Activated naive CD8-positive, alpha-beta T cell treated with anti-CD3 and anti-CD28 coated beads, Interleukin-2, amount 10 ng/mL, durations not matched to agents 7 days and 5 days (primary cell): ENCODE measurements at regions not wholly inside any gene's neighbourhood (a gene's known extent, or its start where the extent isn't known, plus 50 kb on each side); places are given as distances from the start of the nearest gene placed in this dataset.

Source experiments
- ATAC-seq: fragments of 150-1000 bp; cut with Tn5 transposase; one replicate; pipeline ENCODE4 v1.10.0; 2021; ENCODE audit warnings: low read depth, moderate library complexity
- POLR2A ChIA-PET: fragments of 350-600 bp; sonication (Branson Sonifier 250); formaldehyde crosslinking; loops from one replicate; lab custom pipeline; 2021; ENCODE audit warnings: antibody characterized with exemption; lab: Charles Lee
- DNase-seq: peaks from one replicate; pipeline ENCODE4 v3.0.0; 2021
- H3K27ac Mint-ChIP-seq: one replicate; pipeline ENCODE4 v1.8.0; 2022; ENCODE audit warnings: mild to moderate bottlenecking, mixed read lengths
- H3K27me3 Mint-ChIP-seq: one replicate; pipeline ENCODE4 v1.8.0; 2022; ENCODE audit warnings: mild to moderate bottlenecking, moderate library complexity, mixed read lengths
- H3K36me3 Mint-ChIP-seq: one replicate; pipeline ENCODE4 v1.8.0; 2021; ENCODE audit warnings: mild to moderate bottlenecking, mixed read lengths
- H3K4me1 Mint-ChIP-seq: one replicate; pipeline ENCODE4 v1.8.0; 2021; ENCODE audit warnings: mixed read lengths
- H3K4me3 Mint-ChIP-seq: one replicate; pipeline ENCODE4 v1.8.0; 2022; ENCODE audit warnings: mild to moderate bottlenecking, moderate library complexity, mixed read lengths
- H3K9me3 Mint-ChIP-seq: one replicate; pipeline ENCODE4 v1.8.0; 2021; ENCODE audit warnings: mixed read lengths

DNA sequence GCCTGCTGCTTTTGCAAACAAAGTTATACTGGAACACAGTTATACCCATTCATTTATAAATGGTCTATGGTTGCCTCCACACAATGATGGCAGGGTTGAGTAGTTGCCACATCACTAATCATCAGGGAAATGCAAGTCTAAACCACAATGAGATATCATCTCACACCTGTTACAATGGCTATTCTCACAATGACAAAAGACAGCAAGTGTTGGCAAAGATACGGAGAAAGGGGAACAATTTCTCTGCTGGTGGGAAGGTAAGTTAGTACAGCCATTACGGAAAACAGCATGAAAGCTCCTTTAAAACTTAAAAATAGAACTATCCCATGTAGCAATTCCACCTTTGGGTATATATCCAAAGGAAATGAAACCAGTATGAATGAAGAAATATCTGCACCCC is 261.4 kb downstream of the TJP1 start:
- H3K4me1 Mint-ChIP-seq: no peaks in the 10 kb centered on the region

DNA sequence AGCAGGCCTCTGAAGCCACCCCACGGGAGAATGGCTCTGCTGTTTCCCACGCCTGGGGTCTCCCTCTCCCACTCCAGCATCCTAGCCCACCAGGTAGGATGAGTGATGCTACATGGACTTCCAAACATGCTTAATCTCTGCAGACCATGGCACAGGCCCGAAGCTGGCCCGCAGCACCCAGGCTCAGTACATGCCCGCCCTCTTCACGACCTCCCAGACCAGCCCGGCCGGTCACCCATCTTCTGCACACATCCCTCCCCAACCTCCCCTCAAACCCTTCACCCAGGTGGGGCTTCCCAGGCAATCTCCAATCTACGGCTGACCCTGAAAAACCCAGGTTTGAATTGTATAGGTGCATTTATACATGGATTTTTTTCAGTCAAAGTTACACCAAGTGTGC is 264.0 kb downstream of the TJP1 start:
- no peaks in the 10 kb centered on the region for H3K36me3 Mint-ChIP-seq
- peaks cover 3% of the 10 kb centered on the region for H3K27me3 Mint-ChIP-seq
- H3K9me3 Mint-ChIP-seq: peaks cover 3% of the 10 kb centered on the region
- H3K27ac Mint-ChIP-seq: no peak overlapping the region
- ATAC-seq: no peak
- POLR2A ChIA-PET: no interaction called here
- H3K4me3 Mint-ChIP-seq: no peak overlapping the region
- DNase-seq: no peak
- H3K4me1 Mint-ChIP-seq: no peaks in the 10 kb centered on the region

More for the DNA sequence above, 261.4 kb downstream of the TJP1 start:
- Mint-ChIP-seq H3K27ac (no peak overlapping the region), H3K36me3 (no peaks in the 10 kb centered on the region), H3K4me3 (no peak overlapping the region), H3K27me3 (peaks cover 10% of the 10 kb centered on the region), H3K9me3 (peaks cover 3% of the 10 kb centered on the region)
- POLR2A ChIA-PET: no interaction called here
- ATAC-seq: no peak
- no peak for DNase-seq

- no peak for DNase-seq
- Mint-ChIP-seq H3K4me1 (no peaks in the 10 kb centered on the region), H3K27ac (no peak overlapping the region), H3K9me3 (peaks cover 3% of the 10 kb centered on the region), H3K36me3 (no peaks in the 10 kb centered on the region), H3K27me3 (no peaks in the 10 kb centered on the region), H3K4me3 (no peak overlapping the region)
- POLR2A ChIA-PET: no interaction called here
- ATAC-seq: no peak
Observed at GRCh38 chr15:29557171-29557570, 265.1 kb downstream of the TJP1 start.

GRCh38 chr15:29556380-29556779 is 265.9 kb downstream of the TJP1 start:
- Mint-ChIP-seq H3K27ac (no peak overlapping the region), H3K9me3 (peaks cover 3% of the 10 kb centered on the region), H3K4me1 (no peaks in the 10 kb centered on the region), H3K36me3 (no peaks in the 10 kb centered on the region), H3K4me3 (no peak overlapping the region), H3K27me3 (no peaks in the 10 kb centered on the region)
- POLR2A ChIA-PET: no interaction called here
- DNase-seq (no peak), ATAC-seq (no peak)

DNA sequence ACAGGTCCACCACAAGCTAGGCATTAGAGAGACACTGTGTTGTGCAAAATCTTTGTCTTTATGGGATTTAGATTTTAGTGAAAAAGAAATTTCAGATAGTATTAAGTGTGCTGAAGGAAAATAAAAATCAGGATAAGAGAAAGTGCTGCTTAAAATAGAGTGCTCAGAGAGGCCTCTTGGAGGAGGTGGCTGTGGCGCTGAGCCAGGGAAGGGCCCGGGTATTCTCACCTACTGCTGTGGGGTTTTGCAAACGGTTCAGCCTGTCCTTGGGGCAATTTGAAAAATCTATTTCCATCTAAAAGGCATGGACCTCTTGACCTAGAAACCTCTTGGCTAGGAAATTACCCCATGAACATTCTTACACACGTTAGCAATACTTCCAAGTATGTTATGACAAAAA is 267.7 kb downstream of the TJP1 start:
- DNase-seq (no peak), ATAC-seq (no peak)
- Mint-ChIP-seq H3K4me3 (no peak overlapping the region), H3K27ac (no peak overlapping the region), H3K36me3 (no peaks in the 10 kb centered on the region), H3K4me1 (no peaks in the 10 kb centered on the region), H3K27me3 (peaks cover 7% of the 10 kb centered on the region), H3K9me3 (peaks cover 3% of the 10 kb centered on the region)
- POLR2A ChIA-PET: no interaction called here

GRCh38 chr15:29550834-29551465 is 271.3 kb downstream of the TJP1 start:
- H3K4me3 Mint-ChIP-seq: no peak overlapping the region
- no peak for ATAC-seq
- H3K9me3 Mint-ChIP-seq: no peaks in the 10 kb centered on the region
- peaks cover 7% of the 10 kb centered on the region for H3K27me3 Mint-ChIP-seq
- POLR2A ChIA-PET: no interaction called here
- H3K36me3 Mint-ChIP-seq: no peaks in the 10 kb centered on the region
- DNase-seq: no peak
- no peaks in the 10 kb centered on the region for H3K4me1 Mint-ChIP-seq
- no peak overlapping the region for H3K27ac Mint-ChIP-seq

- Mint-ChIP-seq H3K9me3 (no peaks in the 10 kb centered on the region), H3K27ac (no peak overlapping the region), H3K27me3 (peaks cover 7% of the 10 kb centered on the region), H3K36me3 (no peaks in the 10 kb centered on the region), H3K4me1 (no peaks in the 10 kb centered on the region), H3K4me3 (no peak overlapping the region)
- DNase-seq (no peak), ATAC-seq (no peak)
- POLR2A ChIA-PET: no interaction called here
Observed at GRCh38 chr15:29548006-29548405, 274.3 kb downstream of the TJP1 start.

DNA sequence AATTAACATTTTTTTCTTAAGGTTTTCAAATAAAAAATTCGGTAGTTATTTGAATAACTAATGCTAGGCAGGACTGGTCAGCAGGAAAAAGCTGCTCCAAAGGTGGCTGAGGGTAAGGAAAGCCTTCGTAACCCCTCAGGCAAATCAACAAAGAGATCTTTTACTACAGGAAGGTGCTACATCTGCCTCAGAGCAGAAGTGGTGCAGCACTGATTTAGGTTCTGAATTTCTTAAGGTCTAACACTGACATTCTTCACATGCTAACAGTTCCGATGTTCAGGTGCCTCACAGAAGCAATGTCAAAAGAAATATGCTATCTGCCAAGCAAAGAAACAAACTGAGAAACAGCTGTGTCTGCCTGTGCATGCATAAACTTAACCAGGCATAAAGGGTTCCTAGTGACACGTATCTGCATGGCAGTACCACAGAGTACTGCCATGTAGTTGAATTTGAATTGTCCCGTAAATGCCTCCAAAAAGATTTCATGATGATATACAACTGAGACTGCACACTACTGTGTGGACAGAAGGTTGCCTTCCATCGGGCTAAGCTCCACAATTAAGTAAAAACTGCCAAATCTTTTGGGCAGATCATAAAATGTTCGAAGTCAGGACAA is 275.0 kb upstream of the NSMCE3 start:
- Mint-ChIP-seq H3K4me1 (no peaks in the 10 kb centered on the region), H3K9me3 (no peaks in the 10 kb centered on the region), H3K27ac (no peak overlapping the region), H3K27me3 (no peaks in the 10 kb centered on the region), H3K4me3 (no peak overlapping the region), H3K36me3 (no peaks in the 10 kb centered on the region)
- no peak for DNase-seq
- POLR2A ChIA-PET: no interaction called here
- ATAC-seq: no peak

DNA sequence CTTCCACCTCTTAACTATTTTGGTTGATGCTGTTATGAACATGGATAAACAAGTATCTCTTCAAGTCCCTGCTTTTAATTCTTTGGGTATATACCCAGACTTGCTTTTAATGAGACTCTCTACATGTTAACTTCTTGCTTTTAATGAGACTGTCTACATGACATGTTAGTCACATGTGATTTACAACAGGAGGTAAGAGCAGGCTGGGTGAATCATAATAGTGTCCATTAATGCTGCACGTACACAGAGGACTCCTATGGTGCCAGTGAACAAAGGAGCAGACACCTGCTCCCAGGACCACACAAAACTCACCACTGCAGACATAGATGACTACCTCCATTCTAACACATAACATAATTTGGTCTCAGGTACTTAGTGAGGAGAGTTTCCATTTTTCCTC is 273.4 kb upstream of the NSMCE3 start:
- Mint-ChIP-seq H3K27ac (no peak overlapping the region), H3K36me3 (no peaks in the 10 kb centered on the region), H3K4me1 (no peaks in the 10 kb centered on the region), H3K27me3 (no peaks in the 10 kb centered on the region), H3K4me3 (no peak overlapping the region), H3K9me3 (no peaks in the 10 kb centered on the region)
- POLR2A ChIA-PET: no interaction called here
- ATAC-seq (no peak), DNase-seq (no peak)

DNA sequence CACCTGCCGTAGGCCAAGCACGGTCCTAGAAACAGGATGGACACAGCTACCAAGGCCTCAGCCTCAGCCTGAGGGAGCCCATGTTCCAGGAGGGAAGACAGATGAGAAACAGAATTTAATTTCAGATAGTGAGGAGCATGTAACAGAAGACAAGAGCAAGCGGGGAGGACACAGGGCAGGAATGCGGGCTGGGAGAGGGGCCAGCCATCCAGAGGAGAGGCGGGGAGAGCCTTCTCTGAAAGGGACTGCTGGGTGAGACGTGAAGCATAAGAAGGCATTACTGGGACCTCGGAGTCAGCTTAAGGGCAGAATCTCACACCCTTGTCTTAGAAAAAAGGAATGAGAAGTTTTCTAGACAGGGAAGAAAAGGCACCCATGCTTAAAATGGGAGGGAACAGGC is 271.7 kb upstream of the NSMCE3 start:
- no peak for ATAC-seq
- Mint-ChIP-seq H3K27me3 (no peaks in the 10 kb centered on the region), H3K9me3 (no peaks in the 10 kb centered on the region), H3K4me1 (no peaks in the 10 kb centered on the region), H3K4me3 (no peak overlapping the region), H3K36me3 (no peaks in the 10 kb centered on the region), H3K27ac (no peak overlapping the region)
- POLR2A ChIA-PET: no interaction called here
- no peak for DNase-seq

GRCh38 chr15:29540479-29540878 is 270.9 kb upstream of the NSMCE3 start:
- no peaks in the 10 kb centered on the region for H3K4me1 Mint-ChIP-seq
- DNase-seq (no peak), ATAC-seq (no peak)
- H3K27ac Mint-ChIP-seq: no peak overlapping the region
- H3K4me3 Mint-ChIP-seq: no peak overlapping the region
- no peaks in the 10 kb centered on the region for H3K36me3 Mint-ChIP-seq
- POLR2A ChIA-PET: no interaction called here
- H3K9me3 Mint-ChIP-seq: no peaks in the 10 kb centered on the region
- no peaks in the 10 kb centered on the region for H3K27me3 Mint-ChIP-seq

GRCh38 chr15:29539736-29540135 is 270.1 kb upstream of the NSMCE3 start:
- Mint-ChIP-seq H3K9me3 (no peaks in the 10 kb centered on the region), H3K27me3 (no peaks in the 10 kb centered on the region), H3K36me3 (no peaks in the 10 kb centered on the region), H3K4me1 (no peaks in the 10 kb centered on the region), H3K4me3 (no peak overlapping the region), H3K27ac (no peak overlapping the region)
- DNase-seq (no peak), ATAC-seq (no peak)
- POLR2A ChIA-PET: no interaction called here

DNA sequence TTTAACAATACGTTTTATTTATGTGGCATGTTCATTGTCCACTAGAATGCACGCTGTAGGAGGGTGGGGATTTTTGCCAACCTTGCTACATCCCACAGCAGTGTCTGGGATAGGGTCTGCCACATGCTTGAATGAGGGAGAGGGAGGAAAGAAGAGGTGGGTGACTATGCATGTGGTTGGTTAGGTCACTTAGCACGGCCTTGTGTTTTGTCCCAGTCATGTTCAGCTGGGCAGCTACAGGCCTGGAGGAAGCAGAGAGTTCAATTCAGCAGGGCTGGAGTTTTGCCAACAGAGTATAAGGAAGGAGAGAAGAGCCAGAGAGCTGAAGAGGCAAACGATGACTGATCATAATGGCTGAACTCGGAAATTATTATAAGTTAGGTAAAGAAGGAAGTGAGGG is 268.4 kb upstream of the NSMCE3 start:
- Mint-ChIP-seq H3K36me3 (no peaks in the 10 kb centered on the region), H3K27ac (no peak overlapping the region), H3K4me1 (no peaks in the 10 kb centered on the region), H3K27me3 (no peaks in the 10 kb centered on the region), H3K4me3 (no peak overlapping the region), H3K9me3 (no peaks in the 10 kb centered on the region)
- no peak for ATAC-seq
- DNase-seq: no peak
- POLR2A ChIA-PET: no interaction called here

DNA sequence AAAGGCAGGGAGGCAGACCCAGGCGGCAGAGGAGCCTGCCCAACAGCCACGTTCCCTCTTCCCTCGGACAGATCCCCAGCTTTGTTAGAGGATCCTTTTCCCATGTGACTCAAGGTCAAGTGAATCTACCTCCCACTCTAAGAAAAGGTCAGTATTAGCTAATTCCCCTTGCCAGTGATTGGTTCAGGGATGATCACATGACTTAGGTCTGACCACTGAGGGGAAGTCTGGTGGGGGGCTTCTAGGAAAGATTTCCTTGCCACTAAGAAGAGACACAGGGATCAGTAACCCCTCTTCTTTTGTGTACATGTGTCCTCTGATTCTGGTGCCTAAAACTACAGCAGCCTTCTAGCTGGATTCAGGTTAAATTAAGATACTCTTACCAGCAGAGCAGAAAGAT is 266.3 kb upstream of the NSMCE3 start:
- POLR2A ChIA-PET: no interaction called here
- Mint-ChIP-seq H3K9me3 (no peaks in the 10 kb centered on the region), H3K4me3 (no peak overlapping the region), H3K4me1 (no peaks in the 10 kb centered on the region), H3K27me3 (peaks cover 2% of the 10 kb centered on the region), H3K27ac (no peak overlapping the region), H3K36me3 (no peaks in the 10 kb centered on the region)
- DNase-seq (no peak), ATAC-seq (no peak)
